ENCODE measurements at regions not wholly inside any gene's neighbourhood (a gene's known extent, or its start where the extent isn't known, plus 50 kb on each side); places are given as distances from the start of the nearest gene placed in this dataset.
"Not testable (repeated sequence)": the region's sequence is repeated elsewhere in the genome, so short reads cannot be mapped to it uniquely, and the experiment has no call there.

- H3K9me3 ChIP-seq (ENCODE audit: control insufficient read depth, insufficient read depth, low read depth, low read length), result no peaks in the 10 kb centered on the region
- CTCF ChIA-PET, result no interaction called here
- no peak overlapping the region for H3K27ac ChIP-seq (ENCODE audit: low read length)
- BruUV-seq (replicated peaks), result no TSS peak
- no peak overlapping the region for H3K4me3 ChIP-seq (ENCODE audit: low read depth in 2 of 2, low read length in 2 of 2)
- intact Hi-C loops (cut with micrococcal nuclease; ENCODE audit: unreplicated experiment), result no loop called here
- no peak for TF ChIP-seq REST (IDR thresholded peaks at IDR 0.05; ENCODE audit: insufficient read depth in 1 of 2, low read depth in 2 of 2, low read length in 1 of 2)
- no peak for TF ChIP-seq TCF7L2 (IDR thresholded peaks at IDR 0.05; ENCODE audit: low read depth, low read length)
- TF ChIP-seq, protein P1, sequence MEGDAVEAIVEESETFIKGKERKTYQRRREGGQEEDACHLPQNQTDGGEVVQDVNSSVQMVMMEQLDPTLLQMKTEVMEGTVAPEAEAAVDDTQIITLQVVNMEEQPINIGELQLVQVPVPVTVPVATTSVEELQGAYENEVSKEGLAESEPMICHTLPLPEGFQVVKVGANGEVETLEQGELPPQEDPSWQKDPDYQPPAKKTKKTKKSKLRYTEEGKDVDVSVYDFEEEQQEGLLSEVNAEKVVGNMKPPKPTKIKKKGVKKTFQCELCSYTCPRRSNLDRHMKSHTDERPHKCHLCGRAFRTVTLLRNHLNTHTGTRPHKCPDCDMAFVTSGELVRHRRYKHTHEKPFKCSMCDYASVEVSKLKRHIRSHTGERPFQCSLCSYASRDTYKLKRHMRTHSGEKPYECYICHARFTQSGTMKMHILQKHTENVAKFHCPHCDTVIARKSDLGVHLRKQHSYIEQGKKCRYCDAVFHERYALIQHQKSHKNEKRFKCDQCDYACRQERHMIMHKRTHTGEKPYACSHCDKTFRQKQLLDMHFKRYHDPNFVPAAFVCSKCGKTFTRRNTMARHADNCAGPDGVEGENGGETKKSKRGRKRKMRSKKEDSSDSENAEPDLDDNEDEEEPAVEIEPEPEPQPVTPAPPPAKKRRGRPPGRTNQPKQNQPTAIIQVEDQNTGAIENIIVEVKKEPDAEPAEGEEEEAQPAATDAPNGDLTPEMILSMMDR (IDR thresholded peaks at IDR 0.05), result no peak
- no peak for TF ChIP-seq POLR2AphosphoS5 (IDR thresholded peaks at IDR 0.05; ENCODE audit: low read depth, low read length)
- no peaks in the 10 kb centered on the region for H3K27me3 ChIP-seq (ENCODE audit: control insufficient read depth, insufficient read depth, low read length)
- no peaks in the 10 kb centered on the region for H3K36me3 ChIP-seq (ENCODE audit: control insufficient read depth, insufficient read depth, low read length)
- no peaks in the 10 kb centered on the region for H3K4me1 ChIP-seq (ENCODE audit: control insufficient read depth, insufficient read depth, low read length)
- POLR2A ChIA-PET, result no interaction called here
- in situ Hi-C loops (cut with HindIII; ENCODE audit: low pct_unique_long_range_greater_than_20kb, low sequenced_read_pairs), result no loop called here
- DNase-seq (ENCODE audit: low read depth, low spot score) (no peak), ATAC-seq (no peak)
Measured at GRCh38 chr1:241440904-241441303, 78.7 kb downstream of the FH start.

DNA sequence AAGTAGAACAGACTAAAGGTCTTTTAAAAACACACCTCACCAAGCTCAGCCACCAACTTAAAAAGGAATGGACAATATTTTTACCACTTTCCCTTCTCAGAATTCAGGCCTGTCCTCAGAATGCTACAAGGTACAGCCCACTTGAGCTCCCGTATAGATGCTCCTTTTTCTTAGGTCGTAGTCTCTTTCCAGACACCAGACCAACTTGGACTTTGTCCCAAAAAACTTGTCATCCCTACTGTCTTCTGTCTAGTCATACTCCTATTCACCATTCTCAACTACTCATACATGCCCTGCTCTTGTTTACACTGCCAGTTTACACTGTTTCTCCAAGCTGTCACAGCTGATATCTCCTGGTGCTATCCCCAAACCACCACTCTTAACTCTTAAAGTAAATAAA lies 80.9 kb downstream of the FH start:
- H3K4me3 ChIP-seq (ENCODE audit: low read depth in 2 of 2, low read length in 2 of 2); H3K9me3 ChIP-seq (ENCODE audit: control insufficient read depth, insufficient read depth, low read depth, low read length); H3K4me1 ChIP-seq (ENCODE audit: control insufficient read depth, insufficient read depth, low read length); BruUV-seq (replicated peaks); in situ Hi-C loops (cut with HindIII; ENCODE audit: low pct_unique_long_range_greater_than_20kb, low sequenced_read_pairs); H3K36me3 ChIP-seq (ENCODE audit: control insufficient read depth, insufficient read depth, low read length); CTCF ChIA-PET; DNase-seq (ENCODE audit: low read depth, low spot score); ATAC-seq; POLR2A ChIA-PET; intact Hi-C loops (cut with micrococcal nuclease; ENCODE audit: unreplicated experiment); H3K27ac ChIP-seq (ENCODE audit: low read length); H3K27me3 ChIP-seq (ENCODE audit: control insufficient read depth, insufficient read depth, low read length): not testable (repeated sequence)

GRCh38 chr1:241432241-241432640 lies 75.2 kb upstream of the RGS7 start:
- H3K4me3 ChIP-seq (ENCODE audit: low read depth in 2 of 2, low read length in 2 of 2), result no peak overlapping the region
- H3K36me3 ChIP-seq (ENCODE audit: control insufficient read depth, insufficient read depth, low read length), result no peaks in the 10 kb centered on the region
- ChIA-PET CTCF (no interaction called here), POLR2A (no interaction called here)
- no peak overlapping the region for H3K27ac ChIP-seq (ENCODE audit: low read length)
- no peaks in the 10 kb centered on the region; the same call in 1 of the 2 replicates for H3K27me3 ChIP-seq (ENCODE audit: control insufficient read depth, insufficient read depth, low read length)
- DNase-seq (ENCODE audit: low read depth, low spot score), result no peak
- no peak for TF ChIP-seq SIN3A (IDR thresholded peaks at IDR 0.05; ENCODE audit: borderline replicate concordance, insufficient read depth, low read depth, low read length)
- TF ChIP-seq, protein P1 (IDR thresholded peaks at IDR 0.05), result no peak
- no peak for TF ChIP-seq TCF7L2 (IDR thresholded peaks at IDR 0.05; ENCODE audit: low read depth, low read length)
- TF ChIP-seq POLR2AphosphoS5 (IDR thresholded peaks at IDR 0.05; ENCODE audit: low read depth, low read length), result no peak
- TF ChIP-seq REST (IDR thresholded peaks at IDR 0.05; ENCODE audit: insufficient read depth in 1 of 2, low read depth in 2 of 2, low read length in 1 of 2), result no peak
- intact Hi-C loops (cut with micrococcal nuclease; ENCODE audit: unreplicated experiment) (no loop called here), in situ Hi-C loops (cut with HindIII; ENCODE audit: low pct_unique_long_range_greater_than_20kb, low sequenced_read_pairs) (no loop called here)
- H3K9me3 ChIP-seq (ENCODE audit: control insufficient read depth, insufficient read depth, low read depth, low read length), result no peaks in the 10 kb centered on the region
- no TSS peak for BruUV-seq (replicated peaks)
- ATAC-seq, result no peak
- H3K4me1 ChIP-seq (ENCODE audit: control insufficient read depth, insufficient read depth, low read length), result no peaks in the 10 kb centered on the region

DNA sequence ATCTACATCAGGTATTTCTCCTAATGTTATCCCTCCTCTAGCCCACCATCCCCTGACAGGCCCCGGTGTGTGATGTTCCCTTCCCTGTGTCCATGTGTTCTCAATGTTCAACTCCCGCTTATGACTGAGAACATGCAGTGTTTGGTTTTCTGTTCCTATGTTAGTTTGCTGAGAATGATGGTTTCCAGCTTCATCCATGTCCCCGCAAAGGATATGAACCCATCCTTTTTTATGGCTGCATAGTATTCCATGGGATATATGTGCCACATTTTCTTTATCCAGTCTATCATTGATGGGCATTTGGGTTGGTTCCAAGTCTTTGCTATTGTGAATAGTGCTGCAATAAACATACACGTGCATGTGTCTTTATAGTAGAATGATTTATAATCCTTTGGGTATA lies 68.1 kb upstream of the RGS7 start:
- H3K9me3 ChIP-seq (ENCODE audit: control insufficient read depth, insufficient read depth, low read depth, low read length); H3K27ac ChIP-seq (ENCODE audit: low read length); POLR2A ChIA-PET; intact Hi-C loops (cut with micrococcal nuclease; ENCODE audit: unreplicated experiment); BruUV-seq (replicated peaks); CTCF ChIA-PET; DNase-seq (ENCODE audit: low read depth, low spot score); ATAC-seq; in situ Hi-C loops (cut with HindIII; ENCODE audit: low pct_unique_long_range_greater_than_20kb, low sequenced_read_pairs); H3K4me1 ChIP-seq (ENCODE audit: control insufficient read depth, insufficient read depth, low read length); H3K4me3 ChIP-seq (ENCODE audit: low read depth in 2 of 2, low read length in 2 of 2); H3K36me3 ChIP-seq (ENCODE audit: control insufficient read depth, insufficient read depth, low read length): not testable (repeated sequence)
- H3K27me3 ChIP-seq (ENCODE audit: control insufficient read depth, insufficient read depth, low read length), result peaks cover 13% of the 10 kb centered on the region; the same call in 1 of the 2 replicates

All from Panc1 (cell line).